DOHH2 (cell line): ENCODE measurements at regions not wholly inside any gene's neighbourhood (a gene's known extent, or its start where the extent isn't known, plus 50 kb on each side); places are given as distances from the start of the nearest gene placed in this dataset.

Experiments
- EZH2phosphoT487 ChIP-seq: fragments of 200-600 bp; sonication (generic); IDR thresholded peaks from 2 replicates; pipeline ENCODE4 v1.6.1; 2017; ENCODE audit warnings: borderline replicate concordance, mild to moderate bottlenecking, antibody characterized with exemption, low read length, moderate library complexity, mixed read lengths
- TF ChIP-seq, protein P1 (sequence below): fragments of 200-600 bp; sonication (generic); IDR thresholded peaks from one replicate; pipeline ENCODE4 v1.5.1; 2014; ENCODE audit warnings: antibody characterized with exemption, mild to moderate bottlenecking, low read depth, low read length; ENCODE audit not compliant: poor library complexity, severe bottlenecking

DNA sequence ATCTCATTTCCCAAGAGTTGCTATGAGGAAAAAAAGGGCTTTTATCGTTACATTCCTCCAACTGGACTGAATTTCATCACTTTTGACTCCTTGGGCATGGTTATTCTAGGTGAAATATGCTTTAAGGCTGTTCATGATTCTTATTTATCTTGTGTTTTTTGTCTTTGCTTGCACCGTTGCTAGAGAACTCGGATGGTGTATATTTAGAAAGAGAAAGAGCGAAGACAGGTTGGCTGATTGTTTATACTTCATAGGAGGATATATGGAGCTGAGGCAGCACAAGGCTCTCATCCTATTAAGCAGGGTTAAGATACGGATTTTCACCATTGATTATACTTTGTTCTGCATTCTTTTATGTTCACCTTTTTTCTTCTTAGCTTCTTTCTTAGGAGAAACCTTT lies 94.9 kb upstream of the GEMIN8 start:
- TF ChIP-seq, protein P1, sequence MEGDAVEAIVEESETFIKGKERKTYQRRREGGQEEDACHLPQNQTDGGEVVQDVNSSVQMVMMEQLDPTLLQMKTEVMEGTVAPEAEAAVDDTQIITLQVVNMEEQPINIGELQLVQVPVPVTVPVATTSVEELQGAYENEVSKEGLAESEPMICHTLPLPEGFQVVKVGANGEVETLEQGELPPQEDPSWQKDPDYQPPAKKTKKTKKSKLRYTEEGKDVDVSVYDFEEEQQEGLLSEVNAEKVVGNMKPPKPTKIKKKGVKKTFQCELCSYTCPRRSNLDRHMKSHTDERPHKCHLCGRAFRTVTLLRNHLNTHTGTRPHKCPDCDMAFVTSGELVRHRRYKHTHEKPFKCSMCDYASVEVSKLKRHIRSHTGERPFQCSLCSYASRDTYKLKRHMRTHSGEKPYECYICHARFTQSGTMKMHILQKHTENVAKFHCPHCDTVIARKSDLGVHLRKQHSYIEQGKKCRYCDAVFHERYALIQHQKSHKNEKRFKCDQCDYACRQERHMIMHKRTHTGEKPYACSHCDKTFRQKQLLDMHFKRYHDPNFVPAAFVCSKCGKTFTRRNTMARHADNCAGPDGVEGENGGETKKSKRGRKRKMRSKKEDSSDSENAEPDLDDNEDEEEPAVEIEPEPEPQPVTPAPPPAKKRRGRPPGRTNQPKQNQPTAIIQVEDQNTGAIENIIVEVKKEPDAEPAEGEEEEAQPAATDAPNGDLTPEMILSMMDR, result no peak
- no peak for TF ChIP-seq EZH2phosphoT487
